Activated T-helper 1 cell treated with anti-CD3 and anti-CD28 coated beads, Interleukin-12 subunit alpha, Interleukin-12 subunit beta, Interleukin-2, Interleukin-4 antibody, amounts not matched to agents 30 ng/mL and 10 ng/mL and 1 ng/mL, durations not matched to agents 14 hours and 24 hours and 36 hours (primary cell): ENCODE measurements at regions not wholly inside any gene's neighbourhood (a gene's known extent, or its start where the extent isn't known, plus 50 kb on each side); places are given as distances from the start of the nearest gene placed in this dataset.
"Not testable (repeated sequence)": the region's sequence is repeated elsewhere in the genome, so short reads cannot be mapped to it uniquely, and the experiment has no call there.

Experiments used
- DNase-seq: peaks from one replicate; pipeline ENCODE4 v3.0.0; 2021; ENCODE audit warnings: low spot score
- H3K27ac Mint-ChIP-seq: one replicate; pipeline ENCODE4 v1.8.0; 2021; ENCODE audit warnings: mild to moderate bottlenecking, mixed read lengths
- H3K27me3 Mint-ChIP-seq: one replicate; pipeline ENCODE4 v1.8.0; 2022; ENCODE audit warnings: mild to moderate bottlenecking, moderate library complexity, mixed read lengths; ENCODE audit not compliant: insufficient read depth
- H3K36me3 Mint-ChIP-seq: one replicate; pipeline ENCODE4 v1.8.0; 2021; ENCODE audit warnings: low read depth, mixed read lengths
- H3K4me1 Mint-ChIP-seq: one replicate; pipeline ENCODE4 v1.8.0; 2021; ENCODE audit warnings: low read depth, mixed read lengths
- H3K4me3 Mint-ChIP-seq: one replicate; pipeline ENCODE4 v1.8.0; 2021; ENCODE audit warnings: mild to moderate bottlenecking, moderate library complexity, mixed read lengths
- H3K9me3 Mint-ChIP-seq: one replicate; pipeline ENCODE4 v1.8.0; 2021; ENCODE audit warnings: mixed read lengths
- intact Hi-C: fragments of 100-400 bp; cut with micrococcal nuclease; formaldehyde crosslinking; loops from one replicate; pipeline ENCODE4 v1.15.1; 2024

- intact Hi-C loops = no loop called here
- no peak overlapping the region for H3K27ac Mint-ChIP-seq
- H3K27me3 Mint-ChIP-seq = no peaks in the 10 kb centered on the region
- H3K36me3 Mint-ChIP-seq = no peaks in the 10 kb centered on the region
- DNase-seq = no peak
- no peak overlapping the region for H3K4me3 Mint-ChIP-seq
- no peaks in the 10 kb centered on the region for H3K4me1 Mint-ChIP-seq
- peaks cover 25% of the 10 kb centered on the region for H3K9me3 Mint-ChIP-seq
These were observed 300.9 kb upstream of the LRRTM4 start for GRCh38 chr2:77823028-77823427.

DNA sequence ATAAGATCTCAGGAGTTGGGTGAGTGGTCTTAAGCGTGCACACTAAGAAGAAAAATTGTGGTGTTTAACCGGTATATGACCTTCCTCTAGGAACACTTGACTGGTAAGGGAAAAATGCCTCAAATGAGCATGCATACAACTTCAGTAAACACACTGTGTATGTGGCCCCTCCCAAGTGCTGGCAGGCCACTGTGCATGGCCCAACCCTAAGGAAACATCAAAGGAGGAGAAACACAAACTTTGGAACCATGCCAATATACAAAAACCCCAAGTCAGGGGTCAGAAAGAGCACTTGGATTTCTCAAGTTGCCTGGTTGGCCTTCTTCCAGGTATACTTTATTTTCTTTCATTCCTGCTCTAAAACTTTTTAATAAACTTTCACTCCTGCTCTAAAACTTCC lies 308.9 kb upstream of the LRRTM4 start:
- no peaks in the 10 kb centered on the region for H3K4me1 Mint-ChIP-seq
- H3K9me3 Mint-ChIP-seq = peaks cover 43% of the 10 kb centered on the region
- H3K36me3 Mint-ChIP-seq = no peaks in the 10 kb centered on the region
- no peak overlapping the region for H3K4me3 Mint-ChIP-seq
- no peak for DNase-seq
- no peaks in the 10 kb centered on the region for H3K27me3 Mint-ChIP-seq
- intact Hi-C loops = no loop called here
- no peak overlapping the region for H3K27ac Mint-ChIP-seq

DNA sequence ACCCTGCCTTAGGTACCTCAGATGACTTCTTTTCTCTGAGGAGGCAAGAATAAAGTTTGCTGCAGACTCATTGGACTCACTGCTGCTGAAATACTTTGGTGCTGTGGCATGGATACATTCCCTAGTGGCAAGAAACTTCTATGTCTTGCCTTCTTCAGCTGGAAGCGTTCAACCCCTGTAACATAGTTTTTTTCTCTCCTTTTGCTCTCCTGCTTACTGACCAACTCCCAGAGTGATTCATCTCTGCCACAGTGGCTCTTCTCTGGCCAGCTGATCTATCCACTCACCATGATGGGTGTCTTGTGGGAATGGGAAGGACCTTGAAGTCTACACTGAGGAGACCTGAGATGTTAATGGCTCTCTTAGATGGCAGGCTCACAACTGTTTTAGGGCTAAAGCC lies 309.3 kb upstream of the LRRTM4 start:
- Mint-ChIP-seq H3K4me3 (no peak overlapping the region), H3K9me3 (peaks cover 45% of the 10 kb centered on the region), H3K36me3 (no peaks in the 10 kb centered on the region), H3K27ac (no peak overlapping the region), H3K27me3 (no peaks in the 10 kb centered on the region), H3K4me1 (no peaks in the 10 kb centered on the region)
- DNase-seq = no peak
- intact Hi-C loops = no loop called here

- intact Hi-C loops = no loop called here
- H3K4me1 Mint-ChIP-seq = no peaks in the 10 kb centered on the region
- H3K36me3 Mint-ChIP-seq = no peaks in the 10 kb centered on the region
- H3K27me3 Mint-ChIP-seq = no peaks in the 10 kb centered on the region
- no peak overlapping the region for H3K27ac Mint-ChIP-seq
- peaks cover 47% of the 10 kb centered on the region for H3K9me3 Mint-ChIP-seq
- DNase-seq = no peak
- H3K4me3 Mint-ChIP-seq = no peak overlapping the region
These were observed 309.7 kb upstream of the LRRTM4 start for GRCh38 chr2:77831898-77832297.

- Mint-ChIP-seq H3K4me3 (no peak overlapping the region), H3K4me1 (no peaks in the 10 kb centered on the region), H3K9me3 (peaks cover 44% of the 10 kb centered on the region), H3K36me3 (no peaks in the 10 kb centered on the region), H3K27me3 (no peaks in the 10 kb centered on the region), H3K27ac (no peak overlapping the region)
- no peak for DNase-seq
- intact Hi-C loops = no loop called here
These were observed 312.3 kb upstream of the LRRTM4 start for GRCh38 chr2:77834360-77835002.

- Mint-ChIP-seq H3K9me3 (peaks cover 32% of the 10 kb centered on the region), H3K4me1 (no peaks in the 10 kb centered on the region), H3K27me3 (no peaks in the 10 kb centered on the region), H3K27ac (no peak overlapping the region), H3K4me3 (no peak overlapping the region), H3K36me3 (no peaks in the 10 kb centered on the region)
- DNase-seq = no peak
- intact Hi-C loops = no loop called here
These were observed 316.3 kb upstream of the LRRTM4 start for GRCh38 chr2:77838441-77838840.

- no peak for DNase-seq
- H3K27me3 Mint-ChIP-seq = no peaks in the 10 kb centered on the region
- H3K4me3 Mint-ChIP-seq = no peak overlapping the region
- peaks cover 29% of the 10 kb centered on the region for H3K9me3 Mint-ChIP-seq
- H3K4me1 Mint-ChIP-seq = no peaks in the 10 kb centered on the region
- H3K27ac Mint-ChIP-seq = no peak overlapping the region
- intact Hi-C loops = no loop called here
- H3K36me3 Mint-ChIP-seq = no peaks in the 10 kb centered on the region
These were observed 316.9 kb upstream of the LRRTM4 start for GRCh38 chr2:77839102-77839501.

DNA sequence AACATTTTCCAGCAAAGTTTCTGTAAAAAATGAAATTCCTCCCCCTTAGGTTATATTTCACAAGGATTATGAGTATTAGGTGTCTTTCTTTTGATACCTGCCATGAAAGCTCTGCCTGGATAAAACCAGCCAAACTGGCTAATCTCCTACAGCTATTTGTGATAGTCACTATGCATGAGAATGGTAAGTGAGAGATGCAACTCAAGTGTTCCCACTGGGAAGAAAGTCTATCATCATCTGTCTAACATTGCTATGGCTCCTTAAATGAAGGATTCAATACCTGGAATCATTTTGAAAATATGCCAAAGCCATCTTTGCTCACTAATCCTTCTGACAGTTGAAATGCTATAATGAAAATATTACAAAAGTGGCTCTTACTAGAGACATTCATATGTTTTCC lies 339.9 kb upstream of the LRRTM4 start:
- no peak for DNase-seq
- no peaks in the 10 kb centered on the region for H3K4me1 Mint-ChIP-seq
- H3K4me3 Mint-ChIP-seq = no peak overlapping the region
- peaks cover 16% of the 10 kb centered on the region for H3K9me3 Mint-ChIP-seq
- no peaks in the 10 kb centered on the region for H3K27me3 Mint-ChIP-seq
- H3K27ac Mint-ChIP-seq = no peak overlapping the region
- no peaks in the 10 kb centered on the region for H3K36me3 Mint-ChIP-seq
- intact Hi-C loops = no loop called here

GRCh38 chr2:77864426-77864825 lies 342.2 kb upstream of the LRRTM4 start:
- intact Hi-C loops = no loop called here

GRCh38 chr2:77866661-77867060 lies 344.5 kb upstream of the LRRTM4 start:
- Mint-ChIP-seq H3K27ac (no peak overlapping the region), H3K9me3 (peaks cover 10% of the 10 kb centered on the region), H3K36me3 (no peaks in the 10 kb centered on the region), H3K27me3 (no peaks in the 10 kb centered on the region), H3K4me3 (no peak overlapping the region), H3K4me1 (no peaks in the 10 kb centered on the region)
- intact Hi-C loops = no loop called here
- DNase-seq = no peak

More at GRCh38 chr2:77864426-77864825, 342.2 kb upstream of the LRRTM4 start:
- Mint-ChIP-seq H3K27me3 (no peaks in the 10 kb centered on the region), H3K9me3 (peaks cover 16% of the 10 kb centered on the region), H3K4me1 (no peaks in the 10 kb centered on the region), H3K27ac (no peak overlapping the region), H3K36me3 (no peaks in the 10 kb centered on the region), H3K4me3 (no peak overlapping the region)
- no peak for DNase-seq

DNA sequence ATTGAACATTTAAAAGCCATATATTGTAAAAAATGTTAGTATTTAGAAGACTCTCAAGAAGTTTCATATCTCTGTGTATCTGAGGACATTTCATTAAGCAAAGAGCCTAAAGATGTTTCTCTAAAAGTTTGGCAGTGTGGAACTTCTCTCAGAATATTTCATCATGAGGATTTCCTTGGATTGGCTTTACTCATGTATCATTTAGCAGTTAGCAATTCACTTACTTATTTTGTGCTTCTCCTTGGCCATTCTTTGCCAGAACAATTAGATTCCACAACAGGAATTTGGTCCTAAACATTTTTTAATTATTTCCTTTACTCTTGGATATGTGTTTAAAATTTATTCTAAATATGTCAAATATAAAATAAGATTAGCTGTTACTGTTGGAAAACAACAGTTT lies 345.0 kb upstream of the LRRTM4 start:
- Mint-ChIP-seq H3K4me3 (no peak overlapping the region), H3K36me3 (no peaks in the 10 kb centered on the region), H3K27me3 (no peaks in the 10 kb centered on the region), H3K4me1 (no peaks in the 10 kb centered on the region), H3K27ac (no peak overlapping the region), H3K9me3 (peaks cover 12% of the 10 kb centered on the region)
- intact Hi-C loops = no loop called here
- no peak for DNase-seq

DNA sequence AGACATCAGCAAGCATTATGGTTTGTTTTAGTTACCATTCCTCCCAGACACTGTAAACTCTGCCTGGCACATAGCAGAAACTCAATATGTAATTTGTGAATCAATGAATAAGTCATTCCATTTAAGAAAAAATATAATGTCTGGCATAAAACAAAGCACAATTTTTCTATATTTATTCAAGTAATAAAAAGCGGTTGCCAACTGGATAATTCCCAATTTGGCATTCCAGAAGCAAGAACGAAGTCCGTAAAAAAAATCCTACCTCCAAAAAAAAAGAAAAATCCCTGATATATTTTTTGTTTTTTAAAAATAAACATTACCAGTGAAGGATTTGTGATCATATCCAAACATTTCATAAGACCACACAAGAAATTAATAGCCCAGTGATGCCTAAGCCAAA lies 351.3 kb upstream of the LRRTM4 start:
- H3K27ac Mint-ChIP-seq = no peak overlapping the region
- no peaks in the 10 kb centered on the region for H3K36me3 Mint-ChIP-seq
- no peaks in the 10 kb centered on the region for H3K4me1 Mint-ChIP-seq
- H3K27me3 Mint-ChIP-seq = no peaks in the 10 kb centered on the region
- H3K4me3 Mint-ChIP-seq = no peak overlapping the region
- intact Hi-C loops = no loop called here
- DNase-seq = no peak
- H3K9me3 Mint-ChIP-seq = peaks cover 7% of the 10 kb centered on the region

DNA sequence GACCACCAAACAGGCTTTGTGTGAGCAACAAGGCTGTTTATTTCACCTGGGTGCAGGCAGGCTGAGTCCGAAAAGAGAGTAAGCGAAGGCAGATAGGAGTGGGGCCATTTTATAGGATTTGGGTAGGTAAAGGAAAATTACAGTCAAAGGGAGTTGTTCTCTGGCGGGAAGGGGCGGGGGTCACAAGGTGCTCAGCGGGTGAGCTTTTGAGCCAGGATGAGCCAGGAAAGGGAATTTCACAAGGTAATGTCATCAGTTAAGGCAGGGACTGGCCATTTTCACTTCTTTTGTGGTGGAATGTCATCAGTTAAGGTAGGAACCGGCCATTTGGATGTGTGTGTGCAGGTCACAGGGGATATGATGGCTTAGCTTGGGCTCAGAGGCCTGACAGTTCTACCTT lies 378.0 kb upstream of the LRRTM4 start:
- H3K4me1 Mint-ChIP-seq, H3K36me3 Mint-ChIP-seq, intact Hi-C loops, H3K27me3 Mint-ChIP-seq, H3K27ac Mint-ChIP-seq, H3K4me3 Mint-ChIP-seq, DNase-seq: not testable (repeated sequence)
- H3K9me3 Mint-ChIP-seq = peaks cover 21% of the 10 kb centered on the region

DNA sequence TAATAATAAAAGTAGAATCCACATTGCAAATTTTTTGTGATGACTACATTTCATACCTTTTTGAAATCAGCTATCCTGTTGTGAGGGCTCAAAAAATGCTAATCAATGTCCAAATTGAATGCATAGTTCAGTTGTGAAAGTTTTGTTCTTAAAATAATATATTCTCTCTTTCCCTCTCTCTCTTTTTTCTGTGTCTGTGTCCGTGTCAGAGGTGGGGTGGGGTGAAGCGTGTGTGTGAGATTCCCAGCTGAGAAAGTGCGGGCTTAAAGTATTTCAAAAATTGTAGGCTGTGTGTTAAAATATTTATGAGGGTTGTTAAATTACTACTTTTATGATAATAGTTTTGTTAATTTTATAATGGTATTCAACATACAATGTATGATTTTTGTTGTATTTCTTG lies 388.0 kb upstream of the LRRTM4 start:
- H3K4me1 Mint-ChIP-seq = no peaks in the 10 kb centered on the region
- no peak overlapping the region for H3K4me3 Mint-ChIP-seq
- H3K9me3 Mint-ChIP-seq = peaks cover 13% of the 10 kb centered on the region
- intact Hi-C loops = no loop called here
- no peaks in the 10 kb centered on the region for H3K36me3 Mint-ChIP-seq
- DNase-seq = no peak
- H3K27me3 Mint-ChIP-seq = no peaks in the 10 kb centered on the region
- no peak overlapping the region for H3K27ac Mint-ChIP-seq
